T1000 (cell line): ENCODE measurements at regions not wholly inside any gene's neighbourhood (a gene's known extent, or its start where the extent isn't known, plus 50 kb on each side); places are given as distances from the start of the nearest gene placed in this dataset.

Source experiments
- DNase-seq: peaks from one replicate; lab custom pipeline; 2025; ENCODE audit warnings: mixed read lengths; lab: John Stamatoyannopoulos, UW

- no peak for DNase-seq
Measured at GRCh38 chr3:194973366-194974000, 287.8 kb downstream of the FAM43A start.

- DNase-seq: no peak
Measured at GRCh38 chr3:194974468-194975135, 288.9 kb downstream of the FAM43A start.

DNA sequence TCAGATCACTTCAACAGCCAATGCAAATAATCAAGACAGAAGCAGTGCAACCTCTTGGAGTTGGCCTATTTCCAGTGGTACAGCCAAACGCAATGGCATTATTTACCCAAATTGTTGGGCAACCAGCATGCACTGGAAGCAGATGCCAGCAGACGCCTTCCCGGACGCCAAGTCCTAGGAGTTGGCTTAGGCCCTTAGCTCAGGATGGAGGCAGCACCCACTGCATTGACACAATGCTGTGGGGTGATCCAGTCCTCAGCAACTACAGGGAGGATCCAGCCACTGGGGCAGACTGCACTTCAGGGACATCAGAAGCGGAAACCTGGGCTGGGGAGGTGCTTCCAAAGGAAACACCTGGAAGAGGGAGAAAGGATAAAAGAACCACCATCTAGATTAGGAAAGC, 290.4 kb downstream of the FAM43A start:
- no peak for DNase-seq

DNA sequence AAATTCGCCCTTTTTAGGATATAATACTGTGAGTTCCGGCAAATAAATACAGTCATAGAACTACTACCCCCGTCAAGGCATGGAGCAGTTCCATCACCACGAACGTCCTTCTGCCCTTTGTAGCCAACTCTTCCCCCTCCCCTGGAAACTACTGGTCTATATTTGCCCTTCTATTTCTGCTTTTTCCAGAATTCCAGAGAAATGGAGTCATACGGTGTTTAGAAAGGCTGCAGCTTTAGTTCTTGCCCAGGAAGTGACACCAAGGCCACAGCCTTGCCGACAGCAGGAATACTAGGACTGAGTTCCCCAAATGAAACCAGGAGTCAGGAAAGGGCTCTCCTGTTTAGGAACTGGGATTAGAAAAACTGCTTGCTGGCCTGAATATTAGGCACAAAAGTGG, 291.2 kb downstream of the FAM43A start:
- no peak for DNase-seq

- no peak for DNase-seq
Measured at GRCh38 chr3:194977356-194977755, 291.7 kb downstream of the FAM43A start.

GRCh38 chr3:194979173-194979572, 291.8 kb downstream of the XXYLT1 start:
- DNase-seq: no peak

GRCh38 chr3:194982472-194982871, 288.5 kb downstream of the XXYLT1 start:
- no peak for DNase-seq

DNA sequence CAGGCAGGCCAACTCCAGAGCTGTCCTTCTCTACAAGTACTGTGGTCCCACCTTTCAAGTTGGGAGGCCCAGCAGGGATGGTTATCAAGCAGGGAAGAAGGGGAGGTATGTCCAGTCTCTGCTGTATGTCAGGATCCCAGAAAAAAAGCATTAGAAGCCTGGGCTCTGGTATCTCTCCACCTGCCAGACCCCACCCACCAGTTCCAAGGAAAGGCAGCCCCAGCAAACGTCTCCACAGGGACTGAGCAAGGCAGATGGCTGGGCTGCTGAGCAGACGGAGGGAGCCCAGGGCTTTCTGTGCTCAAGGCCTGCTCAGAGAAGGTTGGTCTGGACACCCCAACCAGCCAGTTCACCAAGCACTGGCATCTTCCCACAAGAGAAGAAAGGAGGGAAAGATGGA, 287.8 kb downstream of the XXYLT1 start:
- no peak for DNase-seq

- no peak for DNase-seq
Measured at GRCh38 chr3:194983620-194984019, 287.3 kb downstream of the XXYLT1 start.

DNA sequence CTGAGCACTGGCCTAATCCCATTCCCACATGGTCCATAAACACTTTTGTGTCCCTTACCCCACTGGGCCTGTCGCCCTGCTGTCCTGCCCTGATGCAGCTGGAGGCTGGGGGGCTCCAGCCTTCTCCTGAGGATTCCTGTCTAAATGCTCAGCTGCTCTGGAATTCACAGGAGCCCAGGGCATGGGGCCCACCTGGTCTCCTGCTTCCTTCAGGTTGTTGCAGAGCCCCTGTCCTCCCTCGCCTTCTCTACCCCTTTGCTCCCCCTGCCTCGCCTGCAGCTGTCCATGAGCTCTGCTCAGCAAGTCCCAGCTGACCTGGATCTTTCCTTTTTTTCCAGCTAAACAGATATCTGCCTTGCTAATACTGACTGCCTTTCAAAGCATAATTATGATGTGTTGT, 286.9 kb downstream of the XXYLT1 start:
- DNase-seq: no peak

DNA sequence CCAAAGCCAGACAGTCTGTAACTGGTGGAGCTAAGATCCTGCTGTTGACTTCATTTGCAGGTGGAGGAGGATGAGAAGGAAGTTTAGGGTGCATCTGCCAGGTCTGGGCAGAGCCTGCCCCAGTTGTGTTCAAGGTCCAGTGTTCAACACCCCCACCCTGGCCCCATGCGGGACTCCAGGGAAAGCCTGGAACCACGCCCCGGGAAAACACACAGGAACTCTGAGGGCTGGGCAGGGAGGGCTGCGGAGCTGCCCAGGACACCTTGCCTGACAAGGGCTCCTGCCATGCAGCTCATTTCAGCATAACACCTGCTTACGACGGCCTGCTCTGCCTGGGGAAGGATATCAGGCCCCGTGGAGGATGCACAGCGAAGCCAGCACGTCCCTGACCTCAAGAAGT, 286.3 kb downstream of the XXYLT1 start:
- no peak for DNase-seq

DNA sequence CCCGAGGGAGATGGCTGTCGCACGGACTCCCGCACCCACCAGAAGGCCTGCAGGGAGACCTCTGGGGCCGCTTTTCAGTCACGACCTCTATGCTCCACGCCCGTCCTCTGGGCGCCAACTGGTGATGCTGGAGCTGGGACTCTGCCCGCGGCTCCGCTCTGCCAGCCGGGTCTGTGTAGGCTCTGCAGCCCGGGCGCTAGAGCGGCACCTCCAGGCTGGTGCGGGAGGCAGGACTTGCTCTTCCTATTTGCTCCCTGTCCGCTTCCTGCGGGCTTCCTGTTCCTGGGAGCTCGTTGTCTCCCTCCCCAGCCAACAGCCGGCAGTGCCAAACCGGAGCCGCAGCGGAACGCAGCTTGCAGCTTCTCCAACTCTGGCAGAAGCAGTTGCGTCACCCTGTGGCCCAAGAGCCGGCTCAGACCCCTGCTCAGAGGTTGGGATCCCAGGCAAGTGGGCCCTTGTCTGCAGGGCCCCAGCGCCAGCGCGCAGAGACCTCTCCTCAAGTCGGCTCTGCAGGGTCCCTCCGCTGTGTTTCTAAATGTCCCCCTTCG, 285.9 kb downstream of the XXYLT1 start:
- DNase-seq: no peak

DNA sequence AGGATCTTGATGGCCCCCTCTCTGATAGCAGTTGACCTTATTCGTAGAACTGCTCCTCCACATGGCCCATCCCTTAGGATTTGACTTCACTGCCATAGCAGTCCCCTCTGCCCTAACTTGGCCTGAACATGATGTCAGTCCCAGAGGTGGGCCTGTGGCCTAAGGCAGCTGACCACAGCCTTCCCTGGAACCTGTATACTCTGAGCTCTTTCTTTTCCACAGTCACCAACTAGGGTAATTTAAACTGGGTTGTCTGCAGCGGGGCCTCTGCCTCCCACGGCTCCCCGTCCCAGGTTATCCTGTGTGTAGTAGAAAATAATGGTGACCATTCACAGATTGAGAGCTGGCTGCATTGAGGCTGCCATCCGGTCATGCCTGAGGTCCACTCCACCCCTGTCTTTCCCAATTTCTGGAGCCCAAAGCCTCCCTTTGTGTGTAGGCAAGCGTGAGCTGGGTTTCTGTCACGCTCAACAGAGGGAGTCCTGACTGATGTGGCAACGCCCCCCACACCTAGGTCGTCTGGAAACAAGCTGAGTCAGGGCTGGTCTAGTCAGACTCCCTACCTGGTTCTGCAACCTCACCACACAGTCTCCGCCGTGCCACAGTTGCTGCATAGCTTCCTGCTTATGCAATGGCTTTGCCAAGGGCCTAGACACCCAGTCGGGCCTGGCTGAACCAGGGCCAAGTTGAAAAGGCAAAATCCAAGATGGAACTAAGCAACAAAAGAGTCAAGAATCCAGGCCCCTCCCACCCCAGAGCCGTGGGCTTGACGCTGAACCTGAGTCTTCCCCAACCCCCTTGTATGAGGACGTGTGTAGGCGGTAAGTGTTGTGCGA, 284.5 kb downstream of the XXYLT1 start:
- no peak for DNase-seq

DNA sequence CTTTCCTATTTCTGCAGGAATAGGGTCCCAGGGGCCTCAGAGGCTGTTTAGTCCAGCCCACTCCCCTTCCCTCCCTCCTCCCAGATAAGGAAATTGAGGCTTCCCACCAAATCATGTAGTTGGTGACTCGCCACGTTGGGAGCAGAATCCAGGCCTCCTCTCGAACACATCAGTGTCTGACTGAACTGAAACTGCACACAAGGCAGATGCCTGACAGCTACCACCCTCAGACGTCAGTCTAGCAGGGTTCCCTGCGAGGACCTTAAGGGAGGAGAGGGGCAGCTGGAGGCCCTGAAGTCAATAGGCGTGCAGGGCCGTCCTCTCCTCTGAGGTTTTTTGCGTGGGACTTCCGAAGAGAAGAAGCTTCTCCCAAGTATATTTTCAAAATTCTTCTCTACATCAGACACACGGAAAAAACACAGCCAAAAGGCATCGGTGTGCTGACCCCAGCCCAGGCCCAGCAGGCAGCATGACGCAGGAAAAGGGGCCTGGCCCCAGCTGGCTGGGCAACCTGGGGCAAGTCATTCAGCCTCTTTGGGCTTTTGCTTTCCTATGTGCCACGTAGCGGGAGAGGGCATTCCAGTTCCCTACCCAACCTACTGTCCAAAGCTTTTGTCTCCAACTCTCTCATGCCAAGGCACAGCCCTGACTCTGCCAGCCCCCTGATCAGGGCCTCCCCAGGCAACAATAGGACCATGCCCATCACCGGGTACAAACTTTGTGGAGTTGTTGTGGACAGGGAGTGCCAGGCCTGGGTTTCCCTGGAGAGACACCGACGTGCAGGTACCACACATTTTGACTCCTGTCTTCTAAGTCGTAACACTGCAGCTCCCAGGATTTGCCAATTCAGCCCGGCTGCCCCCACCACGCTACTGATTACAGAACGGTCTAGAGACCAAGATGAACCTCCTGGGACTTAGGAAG, 283.1 kb downstream of the XXYLT1 start:
- no peak for DNase-seq

GRCh38 chr3:194988495-194989165, 282.3 kb downstream of the XXYLT1 start:
- no peak for DNase-seq

GRCh38 chr3:194989241-194989640, 281.7 kb downstream of the XXYLT1 start:
- no peak for DNase-seq

DNA sequence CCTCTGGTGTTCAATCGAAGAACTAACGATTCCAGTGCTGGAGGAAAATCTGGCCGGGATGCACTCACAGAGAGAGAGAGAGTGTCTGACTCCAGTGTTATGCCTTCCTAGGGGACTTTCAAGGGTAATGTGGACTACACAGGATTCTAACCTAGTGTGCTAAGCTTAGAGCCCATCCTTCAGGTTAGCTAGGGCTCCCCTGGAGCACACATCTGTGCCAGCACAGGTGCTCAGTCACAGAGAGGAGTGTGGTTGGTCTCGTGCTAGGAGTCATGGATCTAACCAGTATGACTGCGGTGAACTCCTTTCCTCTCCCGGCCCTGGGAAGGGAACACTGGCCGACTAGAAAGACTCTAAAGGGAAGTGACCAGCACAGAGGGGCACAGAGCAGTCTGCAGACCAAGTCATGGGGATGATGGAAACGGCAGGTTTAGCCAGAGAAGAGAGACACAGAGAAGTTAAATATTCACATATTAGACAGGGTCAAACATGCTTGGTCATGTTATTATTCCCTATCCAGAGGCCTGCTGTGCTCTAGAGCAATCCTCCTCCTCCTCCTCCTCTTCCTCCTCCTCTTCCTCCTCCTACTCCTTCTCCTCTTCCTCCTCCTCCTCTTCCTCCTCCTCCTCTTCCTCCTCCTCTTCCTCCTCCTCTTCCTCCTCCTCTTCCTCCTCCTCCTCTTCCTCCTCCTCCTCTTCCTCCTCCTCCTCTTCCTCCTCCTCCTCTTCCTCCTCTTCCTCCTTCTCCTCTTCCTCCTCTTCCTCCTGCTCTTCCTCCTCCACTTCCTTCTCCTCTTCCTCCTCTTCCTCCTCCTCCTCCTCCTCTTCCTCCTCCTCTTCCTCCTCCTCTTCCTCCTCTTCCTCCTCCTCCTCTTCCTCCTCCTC, 280.3 kb downstream of the XXYLT1 start:
- no peak for DNase-seq

DNA sequence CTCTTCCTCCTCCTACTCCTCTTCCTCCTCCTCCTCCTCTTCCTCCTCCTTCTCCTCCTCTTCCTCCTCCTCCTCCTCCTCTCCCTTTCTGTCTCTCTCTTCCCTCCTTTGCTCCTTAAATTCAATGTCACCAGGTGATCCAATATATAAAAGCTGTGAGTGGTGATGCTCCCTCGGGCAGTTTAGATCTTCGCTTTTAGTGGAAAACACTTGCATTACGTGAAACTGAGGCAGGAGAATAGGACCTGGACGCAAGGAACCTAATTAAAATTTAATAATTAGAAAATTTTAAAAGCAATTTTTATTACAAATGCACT, 279.7 kb downstream of the XXYLT1 start:
- no peak for DNase-seq

DNA sequence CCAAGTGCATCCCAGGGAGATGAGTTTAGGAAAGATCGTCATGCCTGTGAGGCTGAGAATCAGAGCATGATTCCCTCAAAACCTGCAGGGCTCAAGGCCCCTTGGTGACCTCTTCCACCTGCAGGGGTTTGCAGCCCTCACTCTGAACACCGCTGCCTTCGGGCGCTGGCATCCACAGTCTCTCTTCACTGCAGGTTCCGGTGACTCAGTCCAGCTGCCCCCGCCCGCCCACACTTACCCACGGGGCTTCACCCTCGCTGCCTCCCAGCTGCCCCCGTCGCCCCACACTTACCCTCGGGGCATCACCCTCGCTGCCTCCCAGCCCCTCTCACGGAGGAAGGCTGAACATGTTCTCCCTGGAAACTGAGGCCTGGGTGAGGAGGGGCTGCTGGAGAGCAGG, 277.1 kb downstream of the XXYLT1 start:
- DNase-seq: no peak

DNA sequence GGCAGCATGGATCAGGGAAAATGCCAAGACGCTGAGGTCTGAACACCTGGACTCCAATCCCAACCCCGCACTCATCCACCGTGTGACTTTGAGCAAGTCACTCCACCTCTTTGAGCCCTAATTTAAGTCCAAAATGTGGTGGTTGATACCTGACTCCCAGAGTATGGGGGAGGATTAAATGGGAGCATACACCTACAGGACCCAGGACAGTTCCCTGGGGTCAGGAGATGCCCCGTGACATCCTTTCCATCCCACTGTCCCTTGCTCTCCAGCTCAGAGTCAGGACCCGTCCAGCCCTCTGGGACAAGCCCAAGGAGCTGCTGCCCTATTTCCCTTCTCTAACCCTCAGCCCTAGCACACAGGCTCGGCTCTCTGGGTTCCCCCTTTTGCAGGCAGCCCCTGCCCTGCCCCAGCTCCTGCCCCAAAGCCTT, 276.4 kb downstream of the XXYLT1 start:
- DNase-seq: no peak
